GM19351 (cell line): ENCODE measurements at regions not wholly inside any gene's neighbourhood (a gene's known extent, or its start where the extent isn't known, plus 50 kb on each side); places are given as distances from the start of the nearest gene placed in this dataset.

Experiments used
- ATAC-seq: cut with Tn5 transposase; IDR thresholded peaks from one replicate; pipeline ENCODE4 v1.9.1; 2021; ENCODE audit warnings: mild to moderate bottlenecking, moderate library complexity; ENCODE audit not compliant: unreplicated experiment

- ATAC-seq = no peak
These were observed 1476.5 kb downstream of the TBC1D22A start for GRCh38 chr22:48238966-48239365.

- no peak for ATAC-seq
These were observed 1476.0 kb downstream of the TBC1D22A start for GRCh38 chr22:48238284-48238915.

GRCh38 chr22:48237466-48238283 is 1475.2 kb downstream of the TBC1D22A start:
- no peak for ATAC-seq

GRCh38 chr22:48236261-48236660 is 1473.8 kb downstream of the TBC1D22A start:
- no peak for ATAC-seq

- ATAC-seq = no peak
These were observed 1473.3 kb downstream of the TBC1D22A start for GRCh38 chr22:48235744-48236143.

- ATAC-seq = no peak
These were observed 1471.6 kb downstream of the TBC1D22A start for GRCh38 chr22:48234011-48234410.

- ATAC-seq = no peak
These were observed 1471.1 kb downstream of the TBC1D22A start for GRCh38 chr22:48233586-48233985.

GRCh38 chr22:48228468-48228867 is 1466.0 kb downstream of the TBC1D22A start:
- no peak for ATAC-seq

GRCh38 chr22:48227341-48228018 is 1465.0 kb downstream of the TBC1D22A start:
- ATAC-seq = no peak

- ATAC-seq = no peak
These were observed 1463.9 kb downstream of the TBC1D22A start for GRCh38 chr22:48226026-48227013.

- no peak for ATAC-seq
These were observed 1461.9 kb downstream of the TBC1D22A start for GRCh38 chr22:48224332-48224731.

- no peak for ATAC-seq
These were observed 1461.2 kb downstream of the TBC1D22A start for GRCh38 chr22:48223488-48224190.

- ATAC-seq = no peak
These were observed 1460.5 kb downstream of the TBC1D22A start for GRCh38 chr22:48222742-48223487.

- no peak for ATAC-seq
These were observed 1456.5 kb downstream of the TBC1D22A start for GRCh38 chr22:48218889-48219420.

- ATAC-seq = no peak
These were observed 1455.1 kb downstream of the TBC1D22A start for GRCh38 chr22:48217596-48217995.

GRCh38 chr22:48212727-48213126 is 1450.3 kb downstream of the TBC1D22A start:
- ATAC-seq = no peak

GRCh38 chr22:48210812-48211211 is 1448.4 kb downstream of the TBC1D22A start:
- ATAC-seq = no peak

- no peak for ATAC-seq
These were observed 1447.7 kb downstream of the TBC1D22A start for GRCh38 chr22:48210198-48210580.
